ENCODE measurements at regions not wholly inside any gene's neighbourhood (a gene's known extent, or its start where the extent isn't known, plus 50 kb on each side); places are given as distances from the start of the nearest gene placed in this dataset.

GRCh38 chr4:58935332-58935731 is 1825.1 kb upstream of the IGFBP7 start:
- Histone ChIP-seq H3K4me3 (ENCODE audit: low read length in 2 of 2) (no peak overlapping the region), H3K27me3 (ENCODE audit: control insufficient read depth in 2 of 2, insufficient read depth in 2 of 2, low read length in 2 of 2) (no peaks in the 10 kb centered on the region), H3K4me1 (ENCODE audit: control insufficient read depth in 2 of 2, insufficient read depth in 2 of 2, low read length in 2 of 2) (no peaks in the 10 kb centered on the region), H3K9ac (ENCODE audit: low read depth in 1 of 2, low read length in 2 of 2) (no peak overlapping the region), H3K27ac (ENCODE audit: low read depth in 2 of 2, low read length in 2 of 2) (no peak overlapping the region), H3K36me3 (ENCODE audit: control insufficient read depth in 2 of 2, insufficient read depth in 2 of 2, low read length in 2 of 2) (no peaks in the 10 kb centered on the region), H3K9me3 (ENCODE audit: control insufficient read depth in 2 of 2, low read length in 2 of 2) (no peaks in the 10 kb centered on the region)

GRCh38 chr4:58936436-58936835 is 1826.3 kb upstream of the IGFBP7 start:
- Histone ChIP-seq H3K27me3 (ENCODE audit: control insufficient read depth in 2 of 2, insufficient read depth in 2 of 2, low read length in 2 of 2) (no peaks in the 10 kb centered on the region), H3K4me1 (ENCODE audit: control insufficient read depth in 2 of 2, insufficient read depth in 2 of 2, low read length in 2 of 2) (no peaks in the 10 kb centered on the region), H3K27ac (ENCODE audit: low read depth in 2 of 2, low read length in 2 of 2) (no peak overlapping the region), H3K4me3 (ENCODE audit: low read length in 2 of 2) (no peak overlapping the region), H3K36me3 (ENCODE audit: control insufficient read depth in 2 of 2, insufficient read depth in 2 of 2, low read length in 2 of 2) (no peaks in the 10 kb centered on the region), H3K9ac (ENCODE audit: low read depth in 1 of 2, low read length in 2 of 2) (no peak overlapping the region), H3K9me3 (ENCODE audit: control insufficient read depth in 2 of 2, low read length in 2 of 2) (no peaks in the 10 kb centered on the region)

- H3K9ac ChIP-seq (ENCODE audit: low read depth in 1 of 2, low read length in 2 of 2): no peak overlapping the region
- H3K4me1 ChIP-seq (ENCODE audit: control insufficient read depth in 2 of 2, insufficient read depth in 2 of 2, low read length in 2 of 2): no peaks in the 10 kb centered on the region
- H3K36me3 ChIP-seq (ENCODE audit: control insufficient read depth in 2 of 2, insufficient read depth in 2 of 2, low read length in 2 of 2): no peaks in the 10 kb centered on the region
- H3K4me3 ChIP-seq (ENCODE audit: low read length in 2 of 2): peak overlapping the region in 1 of 2 donors; percentile 34
- H3K27ac ChIP-seq (ENCODE audit: low read depth in 2 of 2, low read length in 2 of 2): no peak overlapping the region
- H3K9me3 ChIP-seq (ENCODE audit: control insufficient read depth in 2 of 2, low read length in 2 of 2): no peaks in the 10 kb centered on the region
- no peaks in the 10 kb centered on the region for H3K27me3 ChIP-seq (ENCODE audit: control insufficient read depth in 2 of 2, insufficient read depth in 2 of 2, low read length in 2 of 2)
These were observed 1830.0 kb upstream of the IGFBP7 start for GRCh38 chr4:58940167-58940566.

GRCh38 chr4:58941286-58941685 is 1831.1 kb upstream of the IGFBP7 start:
- Histone ChIP-seq H3K4me3 (ENCODE audit: low read length in 2 of 2) (no peak overlapping the region), H3K27me3 (ENCODE audit: control insufficient read depth in 2 of 2, insufficient read depth in 2 of 2, low read length in 2 of 2) (no peaks in the 10 kb centered on the region)

GRCh38 chr4:58953575-58953974 is 1843.4 kb upstream of the IGFBP7 start:
- no peaks in the 10 kb centered on the region for H3K27me3 ChIP-seq (ENCODE audit: control insufficient read depth in 2 of 2, insufficient read depth in 2 of 2, low read length in 2 of 2)
- no peak overlapping the region for H3K9ac ChIP-seq (ENCODE audit: low read depth in 1 of 2, low read length in 2 of 2)
- H3K27ac ChIP-seq (ENCODE audit: low read depth in 2 of 2, low read length in 2 of 2): no peak overlapping the region
- H3K9me3 ChIP-seq (ENCODE audit: control insufficient read depth in 2 of 2, low read length in 2 of 2): no peaks in the 10 kb centered on the region
- no peaks in the 10 kb centered on the region for H3K4me1 ChIP-seq (ENCODE audit: control insufficient read depth in 2 of 2, insufficient read depth in 2 of 2, low read length in 2 of 2)
- no peak overlapping the region for H3K4me3 ChIP-seq (ENCODE audit: low read length in 2 of 2)
- H3K36me3 ChIP-seq (ENCODE audit: control insufficient read depth in 2 of 2, insufficient read depth in 2 of 2, low read length in 2 of 2): no peaks in the 10 kb centered on the region

More at GRCh38 chr4:58941286-58941685, 1831.1 kb upstream of the IGFBP7 start:
- Histone ChIP-seq H3K9ac (ENCODE audit: low read depth in 1 of 2, low read length in 2 of 2) (no peak overlapping the region), H3K9me3 (ENCODE audit: control insufficient read depth in 2 of 2, low read length in 2 of 2) (no peaks in the 10 kb centered on the region), H3K27ac (ENCODE audit: low read depth in 2 of 2, low read length in 2 of 2) (no peak overlapping the region), H3K4me1 (ENCODE audit: control insufficient read depth in 2 of 2, insufficient read depth in 2 of 2, low read length in 2 of 2) (no peaks in the 10 kb centered on the region), H3K36me3 (ENCODE audit: control insufficient read depth in 2 of 2, insufficient read depth in 2 of 2, low read length in 2 of 2) (no peaks in the 10 kb centered on the region)

GRCh38 chr4:58957711-58958110 is 1847.5 kb upstream of the IGFBP7 start:
- Histone ChIP-seq H3K9me3 (ENCODE audit: control insufficient read depth in 2 of 2, low read length in 2 of 2) (no peaks in the 10 kb centered on the region), H3K36me3 (ENCODE audit: control insufficient read depth in 2 of 2, insufficient read depth in 2 of 2, low read length in 2 of 2) (no peaks in the 10 kb centered on the region), H3K9ac (ENCODE audit: low read depth in 1 of 2, low read length in 2 of 2) (no peak overlapping the region), H3K27ac (ENCODE audit: low read depth in 2 of 2, low read length in 2 of 2) (no peak overlapping the region), H3K27me3 (ENCODE audit: control insufficient read depth in 2 of 2, insufficient read depth in 2 of 2, low read length in 2 of 2) (no peaks in the 10 kb centered on the region), H3K4me1 (ENCODE audit: control insufficient read depth in 2 of 2, insufficient read depth in 2 of 2, low read length in 2 of 2) (no peaks in the 10 kb centered on the region), H3K4me3 (ENCODE audit: low read length in 2 of 2) (no peak overlapping the region)

- Histone ChIP-seq H3K27me3 (ENCODE audit: control insufficient read depth in 2 of 2, insufficient read depth in 2 of 2, low read length in 2 of 2) (no peaks in the 10 kb centered on the region), H3K4me3 (ENCODE audit: low read length in 2 of 2) (no peak overlapping the region), H3K4me1 (ENCODE audit: control insufficient read depth in 2 of 2, insufficient read depth in 2 of 2, low read length in 2 of 2) (no peaks in the 10 kb centered on the region), H3K9me3 (ENCODE audit: control insufficient read depth in 2 of 2, low read length in 2 of 2) (no peaks in the 10 kb centered on the region), H3K27ac (ENCODE audit: low read depth in 2 of 2, low read length in 2 of 2) (no peak overlapping the region), H3K36me3 (ENCODE audit: control insufficient read depth in 2 of 2, insufficient read depth in 2 of 2, low read length in 2 of 2) (no peaks in the 10 kb centered on the region), H3K9ac (ENCODE audit: low read depth in 1 of 2, low read length in 2 of 2) (no peak overlapping the region)
These were observed 1851.1 kb upstream of the IGFBP7 start for GRCh38 chr4:58961283-58961682.

GRCh38 chr4:58961925-58962324 is 1851.7 kb upstream of the IGFBP7 start:
- Histone ChIP-seq H3K9me3 (ENCODE audit: control insufficient read depth in 2 of 2, low read length in 2 of 2) (no peaks in the 10 kb centered on the region), H3K27ac (ENCODE audit: low read depth in 2 of 2, low read length in 2 of 2) (no peak overlapping the region), H3K27me3 (ENCODE audit: control insufficient read depth in 2 of 2, insufficient read depth in 2 of 2, low read length in 2 of 2) (no peaks in the 10 kb centered on the region), H3K9ac (ENCODE audit: low read depth in 1 of 2, low read length in 2 of 2) (no peak overlapping the region), H3K4me1 (ENCODE audit: control insufficient read depth in 2 of 2, insufficient read depth in 2 of 2, low read length in 2 of 2) (no peaks in the 10 kb centered on the region), H3K36me3 (ENCODE audit: control insufficient read depth in 2 of 2, insufficient read depth in 2 of 2, low read length in 2 of 2) (no peaks in the 10 kb centered on the region), H3K4me3 (ENCODE audit: low read length in 2 of 2) (no peak overlapping the region)

GRCh38 chr4:58962424-58962823 is 1852.2 kb upstream of the IGFBP7 start:
- Histone ChIP-seq H3K9ac (ENCODE audit: low read depth in 1 of 2, low read length in 2 of 2) (no peak overlapping the region), H3K4me3 (ENCODE audit: low read length in 2 of 2) (no peak overlapping the region), H3K27ac (ENCODE audit: low read depth in 2 of 2, low read length in 2 of 2) (no peak overlapping the region), H3K36me3 (ENCODE audit: control insufficient read depth in 2 of 2, insufficient read depth in 2 of 2, low read length in 2 of 2) (no peaks in the 10 kb centered on the region), H3K27me3 (ENCODE audit: control insufficient read depth in 2 of 2, insufficient read depth in 2 of 2, low read length in 2 of 2) (no peaks in the 10 kb centered on the region), H3K9me3 (ENCODE audit: control insufficient read depth in 2 of 2, low read length in 2 of 2) (no peaks in the 10 kb centered on the region), H3K4me1 (ENCODE audit: control insufficient read depth in 2 of 2, insufficient read depth in 2 of 2, low read length in 2 of 2) (no peaks in the 10 kb centered on the region)

- no peaks in the 10 kb centered on the region for H3K9me3 ChIP-seq (ENCODE audit: control insufficient read depth in 2 of 2, low read length in 2 of 2)
- H3K4me3 ChIP-seq (ENCODE audit: low read length in 2 of 2): no peak overlapping the region
- H3K27ac ChIP-seq (ENCODE audit: low read depth in 2 of 2, low read length in 2 of 2): no peak overlapping the region
- H3K4me1 ChIP-seq (ENCODE audit: control insufficient read depth in 2 of 2, insufficient read depth in 2 of 2, low read length in 2 of 2): no peaks in the 10 kb centered on the region
- no peak overlapping the region for H3K9ac ChIP-seq (ENCODE audit: low read depth in 1 of 2, low read length in 2 of 2)
- no peaks in the 10 kb centered on the region for H3K36me3 ChIP-seq (ENCODE audit: control insufficient read depth in 2 of 2, insufficient read depth in 2 of 2, low read length in 2 of 2)
- H3K27me3 ChIP-seq (ENCODE audit: control insufficient read depth in 2 of 2, insufficient read depth in 2 of 2, low read length in 2 of 2): no peaks in the 10 kb centered on the region
These were observed 1871.6 kb upstream of the IGFBP7 start for GRCh38 chr4:58981828-58982227.

- Histone ChIP-seq H3K9ac (ENCODE audit: low read depth in 1 of 2, low read length in 2 of 2) (no peak overlapping the region), H3K27ac (ENCODE audit: low read depth in 2 of 2, low read length in 2 of 2) (no peak overlapping the region), H3K36me3 (ENCODE audit: control insufficient read depth in 2 of 2, insufficient read depth in 2 of 2, low read length in 2 of 2) (no peaks in the 10 kb centered on the region), H3K4me1 (ENCODE audit: control insufficient read depth in 2 of 2, insufficient read depth in 2 of 2, low read length in 2 of 2) (no peaks in the 10 kb centered on the region), H3K9me3 (ENCODE audit: control insufficient read depth in 2 of 2, low read length in 2 of 2) (peaks cover 0 to 3% of the 10 kb centered on the region in 2 donors), H3K27me3 (ENCODE audit: control insufficient read depth in 2 of 2, insufficient read depth in 2 of 2, low read length in 2 of 2) (no peaks in the 10 kb centered on the region), H3K4me3 (ENCODE audit: low read length in 2 of 2) (no peak overlapping the region)
These were observed 1873.7 kb upstream of the IGFBP7 start for GRCh38 chr4:58983887-58984286.

Measured in mucosa of rectum (tissue), 2 donors.